ENCODE measurements at regions not wholly inside any gene's neighbourhood (a gene's known extent, or its start where the extent isn't known, plus 50 kb on each side); places are given as distances from the start of the nearest gene placed in this dataset.

DNA sequence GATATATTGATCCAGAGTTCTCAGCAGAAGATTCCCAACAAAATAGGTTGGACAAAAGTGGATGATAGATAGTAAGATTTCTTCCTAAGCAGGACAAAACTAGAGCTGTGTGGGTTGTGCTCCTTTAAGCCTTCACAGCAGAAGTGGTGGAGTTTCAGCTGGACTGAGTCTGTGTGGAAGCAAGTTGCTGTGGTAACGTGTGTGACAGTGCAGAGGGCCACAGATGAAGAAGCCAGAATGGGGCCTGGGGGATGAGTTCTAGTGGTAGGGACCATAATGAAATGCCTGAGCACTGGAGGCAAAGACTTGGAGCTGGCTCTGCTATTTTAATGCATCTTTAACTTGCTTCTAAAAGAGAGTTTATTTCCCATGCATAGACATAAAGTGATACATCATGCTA, 238.7 kb upstream of the POGK start:
- H3K18ac ChIP-seq (ENCODE audit: insufficient read length, low read depth, low read length): no peak overlapping the region
- Mint-ChIP-seq H3K9me3 (peaks cover 5 to 8% of the 10 kb centered on the region in 2 experiments; a peak in 3 of 5 replicates), H3K36me3 (ENCODE audit: insufficient read depth in 1 of 3, low read depth in 3 of 3) (peaks cover 0 to 11% (median 0%) of the 10 kb centered on the region in 3 experiments; a peak in 2 of 7 replicates), H3K27me3 (ENCODE audit: low read depth) (no peaks in the 10 kb centered on the region; the same call in 1 of the 2 replicates), H3K4me3 (no peak overlapping the region), H3K4me1 (no peaks in the 10 kb centered on the region), H3K27ac (peak overlapping the region in 1 of 3 experiments; percentile 67; a peak in 2 of 7 replicates)
- H4K91ac ChIP-seq (ENCODE audit: insufficient read length, low read depth, low read length): no peak overlapping the region
- H3K14ac ChIP-seq (ENCODE audit: insufficient read depth, low read length): no peak overlapping the region
- no peak overlapping the region for H3K27ac ChIP-seq (ENCODE audit: insufficient read length, low read depth, low read length)
- no peak overlapping the region for H3T11ph ChIP-seq (ENCODE audit: low read length)
- no peak overlapping the region for H2BK20ac ChIP-seq (ENCODE audit: low read depth, low read length, poor library complexity, severe bottlenecking)
- H4K5ac ChIP-seq (ENCODE audit: insufficient read length, low read depth, low read length): no peak overlapping the region
- no peak overlapping the region for H2BK15ac ChIP-seq (ENCODE audit: low read depth, low read length)
- no peak overlapping the region for H3K4ac ChIP-seq (ENCODE audit: low read depth, low read length)
- H3K79me2 ChIP-seq (ENCODE audit: insufficient read depth, low read length): no peaks in the 10 kb centered on the region
- H3K23ac ChIP-seq (ENCODE audit: insufficient read length, low read depth, low read length): no peak overlapping the region
- H2BK12ac ChIP-seq (ENCODE audit: insufficient read length, low read depth, low read length): no peak overlapping the region
- H3K9me3 ChIP-seq (ENCODE audit: control insufficient read depth, low read depth, low read length): no peaks in the 10 kb centered on the region
- no peak for DNase-seq
- no peak overlapping the region for H2BK120ac ChIP-seq (ENCODE audit: low read depth, low read length, poor library complexity, severe bottlenecking)
- H3K4me2 ChIP-seq (ENCODE audit: insufficient read depth, insufficient read length, low read length): no peak overlapping the region
- no peak overlapping the region for H2AK5ac ChIP-seq (ENCODE audit: insufficient read length, low read length)
- H2AFZ ChIP-seq (ENCODE audit: low read length): no peak overlapping the region
- H3K79me1 ChIP-seq (ENCODE audit: insufficient read depth, low read depth, low read length, poor library complexity, severe bottlenecking): no peaks in the 10 kb centered on the region
- no peak overlapping the region for H4K8ac ChIP-seq (replicated peaks; ENCODE audit: insufficient read length, low read depth, low read length)
- H2BK5ac ChIP-seq (ENCODE audit: insufficient read length, low read length): no peak overlapping the region
- no peak for TF ChIP-seq CTCF (conservative IDR thresholded peaks at IDR 0.05)
- no peak overlapping the region for H3K56ac ChIP-seq (ENCODE audit: insufficient read length, low read depth, low read length)
- no CpG with 5 or more reads among the region's 1 CpG for WGBS (ENCODE audit: extremely low coverage, insufficient read length, low lambda C conversion rate)
- no peaks in the 10 kb centered on the region for H3K23me2 ChIP-seq (ENCODE audit: insufficient read length, low read depth, low read length, poor library complexity, severe bottlenecking)
- no peaks in the 10 kb centered on the region for H4K20me1 ChIP-seq (ENCODE audit: control insufficient read depth, insufficient read depth, insufficient read length)
- no peak overlapping the region for H3K9ac ChIP-seq (ENCODE audit: extremely low read depth, insufficient read length, low read length)
- no peaks in the 10 kb centered on the region for H3K27me3 ChIP-seq (ENCODE audit: insufficient read depth, low read length)
- H3K4me1 ChIP-seq (ENCODE audit: insufficient read depth, low read length): no peaks in the 10 kb centered on the region

Measured in H9 (cell line).